ENCODE measurements at regions not wholly inside any gene's neighbourhood (a gene's known extent, or its start where the extent isn't known, plus 50 kb on each side); places are given as distances from the start of the nearest gene placed in this dataset.
"Not testable (repeated sequence)": the region's sequence is repeated elsewhere in the genome, so short reads cannot be mapped to it uniquely, and the experiment has no call there.

- DNase-seq (ENCODE audit: low spot score), result no peak
These were observed 181.9 kb upstream of the TTC14 start for GRCh38 chr3:180420016-180420415.

- no peak for DNase-seq (ENCODE audit: low spot score)
These were observed 181.2 kb upstream of the TTC14 start for GRCh38 chr3:180420804-180421203.

GRCh38 chr3:180421221-180421620 is 180.7 kb upstream of the TTC14 start:
- DNase-seq (ENCODE audit: low spot score), result no peak

GRCh38 chr3:180421721-180422120 is 180.2 kb upstream of the TTC14 start:
- DNase-seq (ENCODE audit: low spot score), result no peak

GRCh38 chr3:180424305-180424704 is 177.7 kb upstream of the TTC14 start:
- DNase-seq (ENCODE audit: low spot score), result not testable (repeated sequence)

GRCh38 chr3:180430896-180431295 is 171.1 kb upstream of the TTC14 start:
- DNase-seq (ENCODE audit: low spot score), result no peak

- no peak for DNase-seq (ENCODE audit: low spot score)
These were observed 168.8 kb upstream of the TTC14 start for GRCh38 chr3:180433152-180433551.

- DNase-seq (ENCODE audit: low spot score), result no peak
These were observed 154.8 kb upstream of the TTC14 start for GRCh38 chr3:180447136-180447535.

- not testable (repeated sequence) for DNase-seq (ENCODE audit: low spot score)
These were observed 153.6 kb upstream of the TTC14 start for GRCh38 chr3:180448407-180448806.

GRCh38 chr3:180457225-180457624 is 144.7 kb upstream of the TTC14 start:
- DNase-seq (ENCODE audit: low spot score), result no peak

GRCh38 chr3:180466401-180467011 is 135.5 kb upstream of the TTC14 start:
- DNase-seq (ENCODE audit: low spot score), result no peak

GRCh38 chr3:180467177-180467576 is 134.8 kb upstream of the TTC14 start:
- no peak for DNase-seq (ENCODE audit: low spot score)

GRCh38 chr3:180469149-180469548 is 132.8 kb upstream of the TTC14 start:
- no peak for DNase-seq (ENCODE audit: low spot score)

- no peak for DNase-seq (ENCODE audit: low spot score)
These were observed 123.3 kb upstream of the TTC14 start for GRCh38 chr3:180478695-180479094.

GRCh38 chr3:180492047-180492446 is 109.9 kb upstream of the TTC14 start:
- no peak for DNase-seq (ENCODE audit: low spot score)

GRCh38 chr3:180496995-180497394 is 105.0 kb upstream of the TTC14 start:
- no peak for DNase-seq (ENCODE audit: low spot score)

GRCh38 chr3:180516368-180516767 is 85.6 kb upstream of the TTC14 start:
- DNase-seq (ENCODE audit: low spot score), result no peak

GRCh38 chr3:180523040-180523439 is 78.9 kb upstream of the TTC14 start:
- no peak for DNase-seq (ENCODE audit: low spot score)

GRCh38 chr3:180528843-180529242 is 73.1 kb upstream of the TTC14 start:
- no peak for DNase-seq (ENCODE audit: low spot score)

GRCh38 chr3:180529778-180530177 is 72.2 kb upstream of the TTC14 start:
- no peak for DNase-seq (ENCODE audit: low spot score)

- DNase-seq (ENCODE audit: low spot score), result no peak
These were observed 71.7 kb upstream of the TTC14 start for GRCh38 chr3:180530276-180530675.

GRCh38 chr3:180531303-180532278 is 70.4 kb upstream of the TTC14 start:
- DNase-seq (ENCODE audit: low spot score), result no peak

- DNase-seq (ENCODE audit: low spot score), result no peak
These were observed 67.1 kb upstream of the TTC14 start for GRCh38 chr3:180534828-180535227.
